GM18511 (cell line): ENCODE measurements at regions not wholly inside any gene's neighbourhood (a gene's known extent, or its start where the extent isn't known, plus 50 kb on each side); places are given as distances from the start of the nearest gene placed in this dataset.
"Not testable (repeated sequence)": the region's sequence is repeated elsewhere in the genome, so short reads cannot be mapped to it uniquely, and the experiment has no call there.

Experiments
- ATAC-seq: cut with Tn5 transposase; IDR thresholded peaks from one replicate; pipeline ENCODE4 v1.9.1; 2021; ENCODE audit warnings: mild to moderate bottlenecking, moderate library complexity; ENCODE audit not compliant: unreplicated experiment

DNA sequence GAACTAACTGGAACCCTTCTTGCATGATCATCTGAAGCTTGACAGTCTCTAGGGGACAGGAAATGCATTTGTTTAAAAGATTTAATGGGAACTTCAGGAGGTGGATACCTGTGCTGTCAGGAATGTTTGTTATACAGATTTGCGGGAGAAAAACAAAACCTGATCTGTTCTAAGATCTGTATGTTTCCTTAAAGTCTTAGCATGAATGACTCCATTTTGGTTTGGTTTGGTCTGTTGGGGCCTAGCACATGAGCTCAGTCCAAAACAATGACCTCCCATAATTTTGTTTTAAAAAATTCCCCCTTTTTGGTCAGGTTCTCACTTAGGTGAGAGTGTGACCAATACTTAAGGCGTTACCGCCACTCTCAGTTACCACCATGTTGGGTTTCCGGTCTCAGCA lies 138.7 kb downstream of the AKR1D1 start:
- ATAC-seq, result no peak

GRCh38 chr7:138220321-138220720 lies 144.1 kb downstream of the AKR1D1 start:
- ATAC-seq, result not testable (repeated sequence)

DNA sequence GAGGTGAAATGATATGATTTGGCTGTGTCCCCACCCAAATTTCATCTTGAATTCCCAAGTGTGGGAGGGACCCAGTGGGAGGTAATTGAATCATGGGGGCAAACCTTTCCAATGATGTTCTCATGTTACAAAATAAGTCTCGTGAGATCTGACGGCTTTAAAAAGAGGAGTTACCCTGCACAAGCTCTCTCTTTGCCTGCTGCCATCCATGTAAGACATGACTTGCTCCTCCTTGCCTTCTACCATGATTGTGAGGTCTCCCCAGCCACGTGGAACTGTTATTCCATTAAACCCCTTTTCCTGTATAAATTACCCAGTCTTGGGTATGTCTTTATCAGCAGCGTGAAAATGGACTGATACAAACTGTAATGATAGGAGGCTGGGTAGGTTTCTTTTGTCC lies 145.1 kb downstream of the AKR1D1 start:
- ATAC-seq, result not testable (repeated sequence)

GRCh38 chr7:138223402-138223879 lies 147.2 kb downstream of the AKR1D1 start:
- ATAC-seq, result no peak

GRCh38 chr7:138226001-138226476 lies 149.8 kb downstream of the AKR1D1 start:
- no peak for ATAC-seq

DNA sequence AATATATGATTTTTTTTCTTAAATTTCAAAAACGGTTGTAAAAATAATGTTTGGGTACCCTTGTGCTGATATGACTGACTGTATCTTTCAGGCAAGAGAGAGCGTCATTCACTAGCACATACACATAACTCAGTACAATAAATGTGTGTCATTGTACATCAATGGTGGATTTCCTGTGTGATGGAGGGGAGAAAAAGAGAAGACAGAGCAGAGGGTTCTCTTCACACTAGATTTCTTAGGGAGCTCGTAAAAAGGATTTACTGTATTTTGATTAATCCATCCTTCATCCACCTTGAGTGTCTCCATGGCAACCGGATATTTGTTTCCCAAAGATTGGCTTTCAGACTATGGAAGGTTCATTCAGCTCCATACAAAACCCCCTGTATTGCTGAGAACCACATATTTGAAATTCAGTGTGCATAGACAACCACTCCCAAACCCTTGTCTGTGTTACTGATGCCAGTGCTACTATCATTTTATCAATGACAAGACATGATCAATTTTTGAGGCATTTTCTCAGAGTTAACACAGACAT lies 150.6 kb downstream of the AKR1D1 start:
- ATAC-seq, result no peak

DNA sequence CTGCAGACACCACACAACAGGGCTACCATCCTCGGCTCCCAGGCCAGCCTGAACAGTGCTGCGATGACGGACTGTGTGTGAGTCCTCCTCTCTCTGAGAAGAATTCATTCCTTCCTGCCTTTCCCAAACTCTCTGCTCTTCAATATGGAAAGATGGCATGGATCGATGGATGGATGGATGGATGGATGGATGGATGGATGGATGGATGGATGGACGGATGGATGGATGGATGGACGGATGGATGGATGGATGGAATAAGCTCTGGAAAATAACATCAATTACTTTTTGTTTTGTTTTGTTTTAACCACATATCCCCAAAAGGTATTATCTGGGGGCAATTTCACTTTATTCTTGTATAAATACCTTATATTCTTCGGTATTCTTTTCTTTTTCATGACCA lies 151.9 kb downstream of the AKR1D1 start:
- no peak for ATAC-seq

GRCh38 chr7:138228769-138229168 lies 152.5 kb downstream of the AKR1D1 start:
- no peak for ATAC-seq

- no peak for ATAC-seq
Observed at GRCh38 chr7:138233189-138233588, 156.9 kb downstream of the AKR1D1 start.

- ATAC-seq, result no peak
Observed at GRCh38 chr7:138235207-138235606, 158.9 kb downstream of the AKR1D1 start.

- no peak for ATAC-seq
Observed at GRCh38 chr7:138237995-138238394, 161.7 kb downstream of the AKR1D1 start.

GRCh38 chr7:138238734-138239659 lies 162.7 kb downstream of the AKR1D1 start:
- ATAC-seq, result no peak

- no peak for ATAC-seq
Observed at GRCh38 chr7:138243430-138243829, 167.2 kb downstream of the AKR1D1 start.

DNA sequence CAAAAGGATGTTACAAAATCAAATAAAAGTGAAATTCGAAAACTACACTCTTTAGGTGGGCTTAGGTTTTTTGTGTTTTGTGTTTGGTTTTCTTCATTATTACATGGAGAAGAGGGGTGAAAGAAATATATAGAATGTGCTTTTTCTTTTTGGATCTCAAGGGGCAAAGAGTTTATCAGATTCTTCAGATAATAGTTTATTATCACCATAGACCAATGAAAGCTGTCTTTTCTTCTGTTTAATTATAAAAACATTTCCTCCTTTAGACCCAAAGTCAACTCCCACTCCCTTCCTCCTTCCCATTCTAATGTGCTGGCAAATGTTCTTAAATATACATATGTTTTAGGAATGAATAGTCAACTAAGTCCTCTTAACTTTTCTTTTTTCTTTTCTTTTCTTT lies 167.6 kb downstream of the AKR1D1 start:
- ATAC-seq, result no peak

DNA sequence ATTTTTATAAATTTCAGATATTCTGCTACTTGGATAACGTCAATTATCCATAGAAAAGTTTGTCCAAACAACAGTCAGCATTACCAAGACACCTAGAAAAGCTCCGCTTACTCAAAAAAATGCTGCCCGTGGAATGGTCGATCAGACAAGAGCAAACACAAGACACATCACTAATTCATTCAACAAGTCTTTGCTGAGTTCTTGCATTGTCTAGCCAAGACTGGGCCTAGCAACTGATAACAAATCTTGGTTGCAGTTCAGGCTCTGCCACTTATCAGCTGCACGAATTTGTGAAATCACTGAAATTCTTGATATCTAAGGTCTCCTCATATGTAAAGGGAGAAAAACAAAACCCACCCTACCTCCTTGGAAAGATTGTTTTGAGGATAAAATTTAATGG lies 168.3 kb downstream of the AKR1D1 start:
- ATAC-seq, result no peak

DNA sequence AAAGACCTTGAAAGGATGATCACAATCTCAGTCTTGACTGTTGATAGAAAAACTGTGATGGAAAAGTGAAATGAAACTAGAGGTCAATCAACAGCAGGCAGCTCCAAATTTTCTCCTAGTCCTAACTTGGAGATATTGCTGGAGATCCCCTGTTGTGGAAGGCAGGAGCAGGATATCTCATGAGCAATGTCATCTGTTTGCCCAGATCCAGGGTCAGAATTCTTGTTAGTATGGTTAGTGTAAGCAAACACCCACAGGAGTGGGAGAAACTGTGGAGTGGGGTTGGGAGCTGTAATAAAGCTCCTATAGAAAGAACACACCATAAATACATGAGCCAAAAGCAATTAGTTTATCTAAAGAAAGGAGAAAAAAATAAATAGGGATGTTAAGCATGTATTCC lies 169.0 kb downstream of the AKR1D1 start:
- ATAC-seq, result no peak

DNA sequence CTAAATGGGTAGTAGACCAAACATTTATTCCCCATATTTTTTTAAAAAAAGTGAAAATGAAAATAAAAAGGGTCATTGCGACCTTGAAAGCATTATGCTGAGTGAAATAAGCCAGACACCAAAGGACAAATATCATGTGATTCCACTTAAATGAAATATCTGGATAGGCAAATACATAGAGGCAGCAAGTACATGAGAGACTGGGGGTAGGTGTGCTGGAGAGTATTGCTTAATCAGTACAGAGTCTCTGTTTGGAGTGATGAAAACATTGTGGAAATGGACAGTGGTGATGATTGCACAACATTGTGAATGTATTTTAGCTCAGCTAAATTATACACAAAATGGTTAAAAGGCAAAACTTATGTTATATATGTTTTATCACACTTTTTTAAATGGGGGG lies 169.4 kb downstream of the AKR1D1 start:
- ATAC-seq, result no peak

DNA sequence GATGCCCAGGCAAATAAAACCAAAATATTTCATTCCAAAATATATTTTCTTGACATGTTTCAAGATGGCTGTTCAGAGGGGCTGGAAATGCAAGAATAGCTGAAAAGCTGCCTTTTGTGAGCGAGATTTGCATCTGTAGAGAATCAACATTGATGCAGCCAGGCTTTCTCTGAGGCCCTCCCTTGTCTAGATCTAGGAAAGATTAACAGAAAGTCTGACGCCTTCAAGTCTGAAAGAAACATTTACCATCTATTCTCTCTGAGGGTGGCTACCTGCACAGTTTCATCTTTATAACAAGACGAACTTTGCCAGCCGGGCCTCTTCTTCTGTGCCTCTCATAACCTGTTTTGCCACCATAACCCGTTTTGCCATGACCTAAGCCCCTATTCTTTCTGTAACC lies 170.2 kb downstream of the AKR1D1 start:
- no peak for ATAC-seq

GRCh38 chr7:138247081-138247480 lies 170.8 kb downstream of the AKR1D1 start:
- no peak for ATAC-seq

GRCh38 chr7:138247568-138248333 lies 171.5 kb downstream of the AKR1D1 start:
- ATAC-seq, result no peak

DNA sequence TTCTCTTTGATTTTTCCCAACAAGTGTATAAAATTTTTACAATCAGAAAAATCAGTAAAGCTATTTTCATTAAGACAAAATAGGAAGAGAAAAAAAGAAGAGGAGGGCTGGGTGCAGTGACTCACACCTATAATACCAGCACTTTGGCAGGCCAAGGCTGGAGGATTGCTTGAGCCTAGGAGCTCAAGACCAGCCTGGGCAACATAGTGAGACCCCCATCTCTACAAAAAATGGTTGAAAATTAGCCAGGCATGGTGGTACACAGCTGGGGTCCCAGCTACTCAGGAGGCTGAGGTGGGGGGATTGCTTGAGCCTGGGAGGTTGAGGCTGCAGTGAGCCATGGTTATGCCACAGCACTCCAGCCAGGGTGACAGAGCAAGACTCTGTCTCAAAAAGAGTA lies 172.3 kb downstream of the AKR1D1 start:
- ATAC-seq, result no peak
